ENCODE measurements at regions not wholly inside any gene's neighbourhood (a gene's known extent, or its start where the extent isn't known, plus 50 kb on each side); places are given as distances from the start of the nearest gene placed in this dataset.

DNA sequence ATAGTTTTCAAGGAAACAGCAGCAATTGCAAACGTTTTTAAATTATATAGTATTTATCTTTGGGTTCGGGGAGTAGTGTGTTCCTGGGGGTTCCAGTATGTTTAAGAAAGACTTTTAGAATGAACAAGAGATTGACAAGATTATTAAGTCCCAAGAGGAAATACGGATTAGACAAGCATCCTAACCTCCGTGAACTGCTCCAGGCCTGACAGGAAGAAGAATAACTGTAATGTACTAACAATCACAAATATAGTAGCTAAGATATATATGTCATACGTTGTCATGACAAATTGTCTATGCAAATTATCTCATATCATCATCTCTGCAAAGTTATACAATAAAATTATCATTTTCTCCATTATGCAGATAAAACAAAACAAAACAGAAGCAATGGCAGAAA lies 1397.2 kb downstream of the MRPL39 start:
- in situ Hi-C loops (cut with MboI; ENCODE audit: low pct_ligation_motif_present in 1 of 4, low pct_unique_long_range_greater_than_20kb in 1 of 4, low sequenced_read_pairs in 3 of 4) (no loop called here), intact Hi-C loops (cut with DNase I; ENCODE audit: low total_unique reads) (no loop called here)
- TF ChIP-seq POLR2A (IDR thresholded peaks at IDR 0.05), result no peak
- TF ChIP-seq EP300 (IDR thresholded peaks at IDR 0.05; ENCODE audit: low read depth), result no peak
- TF ChIP-seq, protein P1, sequence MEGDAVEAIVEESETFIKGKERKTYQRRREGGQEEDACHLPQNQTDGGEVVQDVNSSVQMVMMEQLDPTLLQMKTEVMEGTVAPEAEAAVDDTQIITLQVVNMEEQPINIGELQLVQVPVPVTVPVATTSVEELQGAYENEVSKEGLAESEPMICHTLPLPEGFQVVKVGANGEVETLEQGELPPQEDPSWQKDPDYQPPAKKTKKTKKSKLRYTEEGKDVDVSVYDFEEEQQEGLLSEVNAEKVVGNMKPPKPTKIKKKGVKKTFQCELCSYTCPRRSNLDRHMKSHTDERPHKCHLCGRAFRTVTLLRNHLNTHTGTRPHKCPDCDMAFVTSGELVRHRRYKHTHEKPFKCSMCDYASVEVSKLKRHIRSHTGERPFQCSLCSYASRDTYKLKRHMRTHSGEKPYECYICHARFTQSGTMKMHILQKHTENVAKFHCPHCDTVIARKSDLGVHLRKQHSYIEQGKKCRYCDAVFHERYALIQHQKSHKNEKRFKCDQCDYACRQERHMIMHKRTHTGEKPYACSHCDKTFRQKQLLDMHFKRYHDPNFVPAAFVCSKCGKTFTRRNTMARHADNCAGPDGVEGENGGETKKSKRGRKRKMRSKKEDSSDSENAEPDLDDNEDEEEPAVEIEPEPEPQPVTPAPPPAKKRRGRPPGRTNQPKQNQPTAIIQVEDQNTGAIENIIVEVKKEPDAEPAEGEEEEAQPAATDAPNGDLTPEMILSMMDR (IDR thresholded peaks at IDR 0.05), result no peak
- TF ChIP-seq POLR2AphosphoS5 (IDR thresholded peaks at IDR 0.05), result no peak
- Histone ChIP-seq H3K27me3 (no peaks in the 10 kb centered on the region), H3K9me3 (peaks cover 0 to 5% of the 10 kb centered on the region in 2 donors), H3K27ac (no peak overlapping the region), H3K36me3 (no peaks in the 10 kb centered on the region), H3K4me1 (no peaks in the 10 kb centered on the region), H3K4me3 (no peak overlapping the region)
- WGBS, 2 donors (ENCODE audit: low coverage in 1 of 2), result 68 to 78% methylated on average over 5 of the region's 5 CpGs
- no peak for DNase-seq

DNA sequence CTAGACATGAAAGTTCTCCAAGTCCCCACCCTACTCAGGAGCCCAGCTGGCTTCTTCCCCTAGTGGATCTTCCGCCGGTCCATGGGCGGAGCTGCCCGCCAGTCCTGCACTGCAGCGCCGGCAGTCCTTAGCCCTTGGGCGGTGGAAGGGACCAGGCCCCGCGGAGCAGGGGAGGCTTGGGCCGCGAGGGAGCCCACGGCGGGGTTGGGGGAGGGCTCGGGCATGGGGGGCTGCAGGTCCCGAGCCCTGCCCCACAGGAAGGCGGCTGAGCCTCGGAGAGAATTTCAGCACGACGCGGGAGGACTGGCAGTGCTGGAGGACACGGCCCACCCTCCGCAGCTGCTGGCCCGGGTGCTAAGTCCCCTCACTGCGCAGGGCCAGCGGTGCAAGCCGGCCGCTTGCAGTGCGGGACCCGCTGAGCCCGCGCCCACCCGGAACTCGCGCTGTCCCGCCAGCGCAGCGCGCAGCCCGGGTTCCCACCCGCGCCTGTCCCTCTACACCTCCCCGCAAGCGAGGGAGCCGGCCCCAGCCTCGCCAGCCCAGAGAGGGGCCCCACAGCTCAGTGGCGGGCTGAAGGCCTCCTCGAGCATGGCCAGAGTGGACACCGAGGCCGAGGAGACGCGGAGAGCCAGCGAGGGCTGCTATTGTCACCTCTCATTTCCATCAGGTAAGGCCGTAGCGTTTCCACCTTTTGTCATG lies 1398.6 kb downstream of the MRPL39 start:
- intact Hi-C loops (cut with DNase I; ENCODE audit: low total_unique reads) (no loop called here), in situ Hi-C loops (cut with MboI; ENCODE audit: low pct_ligation_motif_present in 1 of 4, low pct_unique_long_range_greater_than_20kb in 1 of 4, low sequenced_read_pairs in 3 of 4) (no loop called here)
- no peak for DNase-seq
- TF ChIP-seq POLR2AphosphoS5 (IDR thresholded peaks at IDR 0.05), result no peak
- TF ChIP-seq EP300 (IDR thresholded peaks at IDR 0.05; ENCODE audit: low read depth), result no peak
- no peak for TF ChIP-seq POLR2A (IDR thresholded peaks at IDR 0.05)
- TF ChIP-seq, protein P1 (IDR thresholded peaks at IDR 0.05), result no peak
- Histone ChIP-seq H3K27ac (no peak overlapping the region), H3K9me3 (peaks cover 0 to 5% of the 10 kb centered on the region in 2 donors), H3K36me3 (no peaks in the 10 kb centered on the region), H3K4me1 (no peaks in the 10 kb centered on the region), H3K27me3 (no peaks in the 10 kb centered on the region), H3K4me3 (no peak overlapping the region)
- 95 to 100% methylated on average over 5 to 38 of the region's 54 CpGs for WGBS, 2 donors (ENCODE audit: low coverage in 1 of 2)

DNA sequence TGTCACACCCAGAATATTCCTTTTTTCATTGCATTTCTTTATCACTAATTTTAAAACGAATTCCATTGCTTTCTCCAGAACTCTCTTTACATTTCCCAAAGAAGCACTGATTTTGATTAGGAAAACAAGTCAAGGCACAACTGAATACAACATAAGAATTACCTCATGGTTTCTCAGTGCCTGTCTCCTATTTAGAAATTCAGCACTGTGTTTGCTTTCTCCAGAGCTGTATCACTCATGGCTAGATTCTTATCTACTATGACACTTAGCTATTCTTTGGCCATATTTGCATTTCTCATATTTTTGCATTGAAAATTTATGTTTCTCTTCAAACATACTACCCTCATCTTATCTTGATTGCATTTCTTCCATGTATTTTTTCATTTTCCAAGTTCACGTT lies 1402.0 kb downstream of the MRPL39 start:
- 61 to 62% methylated on average over 2 of the region's 2 CpGs for WGBS, 2 donors (ENCODE audit: low coverage in 1 of 2)
- TF ChIP-seq, protein P1 (IDR thresholded peaks at IDR 0.05), result no peak
- TF ChIP-seq POLR2A (IDR thresholded peaks at IDR 0.05), result no peak
- no peak for TF ChIP-seq EP300 (IDR thresholded peaks at IDR 0.05; ENCODE audit: low read depth)
- no peak for TF ChIP-seq POLR2AphosphoS5 (IDR thresholded peaks at IDR 0.05)
- Histone ChIP-seq H3K9me3 (peaks cover 0 to 5% of the 10 kb centered on the region in 2 donors), H3K4me1 (no peaks in the 10 kb centered on the region), H3K4me3 (no peak overlapping the region), H3K27ac (no peak overlapping the region), H3K27me3 (no peaks in the 10 kb centered on the region), H3K36me3 (no peaks in the 10 kb centered on the region)
- no peak for DNase-seq
- intact Hi-C loops (cut with DNase I; ENCODE audit: low total_unique reads), result no loop called here
- in situ Hi-C loops (cut with MboI; ENCODE audit: low pct_ligation_motif_present in 1 of 4, low pct_unique_long_range_greater_than_20kb in 1 of 4, low sequenced_read_pairs in 3 of 4), result no loop called here

DNA sequence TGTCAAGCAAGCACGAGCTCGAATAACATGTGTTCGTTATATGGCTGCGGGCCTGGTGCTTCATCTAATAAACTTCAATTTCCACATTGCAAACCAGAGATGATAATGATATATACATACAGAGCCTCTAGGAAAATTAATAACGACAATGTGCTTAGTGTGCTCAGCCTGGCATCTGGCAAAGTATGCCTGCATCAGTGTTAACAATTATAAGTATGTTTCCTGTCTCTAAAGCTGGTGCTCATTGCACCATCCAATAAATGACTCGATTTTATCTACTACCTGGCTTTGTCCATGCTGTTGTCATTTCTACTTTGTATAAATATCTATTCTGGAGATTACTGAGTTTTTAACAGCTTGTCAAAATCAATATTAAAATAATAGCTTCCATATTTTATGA lies 1402.6 kb downstream of the MRPL39 start:
- H3K27me3 ChIP-seq, result no peaks in the 10 kb centered on the region
- intact Hi-C loops (cut with DNase I; ENCODE audit: low total_unique reads) (no loop called here), in situ Hi-C loops (cut with MboI; ENCODE audit: low pct_ligation_motif_present in 1 of 4, low pct_unique_long_range_greater_than_20kb in 1 of 4, low sequenced_read_pairs in 3 of 4) (no loop called here)
- H3K4me3 ChIP-seq, result no peak overlapping the region
- WGBS, 2 donors (ENCODE audit: low coverage in 1 of 2), result 78 to 82% methylated on average over 6 of the region's 6 CpGs
- H3K27ac ChIP-seq, result no peak overlapping the region
- H3K9me3 ChIP-seq, result peaks cover 0 to 5% of the 10 kb centered on the region in 2 donors
- no peaks in the 10 kb centered on the region for H3K36me3 ChIP-seq
- H3K4me1 ChIP-seq, result no peaks in the 10 kb centered on the region
- TF ChIP-seq, protein P1 (IDR thresholded peaks at IDR 0.05), result no peak
- no peak for TF ChIP-seq POLR2A (IDR thresholded peaks at IDR 0.05)
- TF ChIP-seq POLR2AphosphoS5 (IDR thresholded peaks at IDR 0.05), result no peak
- TF ChIP-seq EP300 (IDR thresholded peaks at IDR 0.05; ENCODE audit: low read depth), result no peak
- no peak for DNase-seq

Data from transverse colon (tissue), 4 donors.